GM12892 (cell line): ENCODE measurements at regions not wholly inside any gene's neighbourhood (a gene's known extent, or its start where the extent isn't known, plus 50 kb on each side); places are given as distances from the start of the nearest gene placed in this dataset.

ENCODE experiments used
- POLR2A ChIP-seq: IDR thresholded peaks from 2 replicates; pipeline ENCODE4 v1.6.1; 2011; ENCODE audit warnings: low read depth, low read length, control low read depth
- POLR2AphosphoS5 ChIP-seq: IDR thresholded peaks from 2 replicates; pipeline ENCODE4 v1.6.1; 2011; ENCODE audit warnings: low read depth, low read length, control low read depth
- TAF1 ChIP-seq: IDR thresholded peaks from 2 replicates; pipeline ENCODE4 v1.6.1; 2011; ENCODE audit warnings: low read depth, mild to moderate bottlenecking, control low read depth, low read length, borderline replicate concordance

- TF ChIP-seq POLR2AphosphoS5 (no peak), TAF1 (no peak), POLR2A (no peak)
Measured at GRCh38 chrX:104419211-104419610, 146.8 kb upstream of the IL1RAPL2 start.
